Peyer's patch (tissue), 4 donors: ENCODE measurements at regions not wholly inside any gene's neighbourhood (a gene's known extent, or its start where the extent isn't known, plus 50 kb on each side); places are given as distances from the start of the nearest gene placed in this dataset.

Source experiments
- DNase-seq, 3 donors: peaks; one replicate each; pipeline ENCODE4 v3.0.0-alpha.2; 2017 to 2019
- H3K27ac ChIP-seq, 4 donors: fragments of 200-600 bp; sonication (generic); one replicate each; pipeline ENCODE4 v1.5.1; 2016 to 2019
- H3K27me3 ChIP-seq, 2 donors: fragments of 200-600 bp; sonication (generic); one replicate each; pipeline ENCODE4 v1.5.1; 2019
- H3K36me3 ChIP-seq, 3 donors: fragments of 200-600 bp; sonication (generic); one replicate each; pipeline ENCODE4 v1.5.1; 2016 to 2019
- H3K4me1 ChIP-seq, 4 donors: fragments of 200-600 bp; sonication (generic); one replicate each; pipeline ENCODE4 v1.5.1; 2016 to 2019
- H3K4me3 ChIP-seq, 4 donors: fragments of 200-600 bp; sonication (generic); 1 replicate in 3 of 4; 2 replicates in 1 of 4; pipeline ENCODE4 v1.5.1; 2016 to 2019; ENCODE audit warnings: mild to moderate bottlenecking in 1 of 4
- H3K9me3 ChIP-seq, 4 donors: fragments of 200-600 bp; sonication (generic); one replicate each; pipeline ENCODE4 v1.5.1; 2016 to 2019; ENCODE audit warnings: mild to moderate bottlenecking in 1 of 4
- POLR2A ChIP-seq, 2 donors: fragments of 450-650 bp; IDR thresholded peaks; one replicate each; pipeline ENCODE4 v1.5.1; 2017; ENCODE audit warnings: antibody characterized with exemption in 2 of 2, mild to moderate bottlenecking in 2 of 2, moderate library complexity in 2 of 2
- TF ChIP-seq, protein P1 (sequence below), 6 experiments: fragments of 450-650 bp in 4 of 6; fragments of 200-600 bp in 2 of 6; sonication (generic) in 1 of 6; IDR thresholded peaks; one replicate each; pipeline ENCODE4 v1.5.1; 2017 to 2019; ENCODE audit warnings: antibody characterized with exemption in 6 of 6, mild to moderate bottlenecking in 3 of 6, moderate library complexity in 1 of 6

DNA sequence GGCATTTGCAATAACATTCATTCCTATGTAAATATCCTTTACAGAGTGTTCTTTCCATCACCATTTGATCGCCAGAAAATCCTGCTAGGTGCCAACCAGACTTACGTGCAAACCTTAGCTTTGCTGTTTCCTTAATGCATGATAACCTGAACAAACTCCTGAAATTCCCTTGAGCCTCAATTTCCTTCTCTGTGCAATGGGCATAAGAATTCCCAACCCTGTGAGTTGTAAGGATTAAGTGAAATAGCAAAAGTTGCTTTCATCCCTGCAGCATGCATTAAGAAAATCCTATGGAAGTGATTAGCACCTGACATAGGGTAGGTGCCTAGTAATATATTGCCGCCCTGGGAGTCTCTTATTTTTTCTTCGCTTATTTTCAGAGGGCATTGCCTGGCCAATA lies 272.7 kb downstream of the MAF start:
- no peak for DNase-seq
- Histone ChIP-seq H3K36me3 (no peaks in the 10 kb centered on the region), H3K4me1 (peaks cover 0 to 4% (median 0%) of the 10 kb centered on the region in 4 donors), H3K9me3 (no peaks in the 10 kb centered on the region), H3K27ac (no peak overlapping the region), H3K27me3 (no peaks in the 10 kb centered on the region), H3K4me3 (no peak overlapping the region)
- TF ChIP-seq, protein P1, sequence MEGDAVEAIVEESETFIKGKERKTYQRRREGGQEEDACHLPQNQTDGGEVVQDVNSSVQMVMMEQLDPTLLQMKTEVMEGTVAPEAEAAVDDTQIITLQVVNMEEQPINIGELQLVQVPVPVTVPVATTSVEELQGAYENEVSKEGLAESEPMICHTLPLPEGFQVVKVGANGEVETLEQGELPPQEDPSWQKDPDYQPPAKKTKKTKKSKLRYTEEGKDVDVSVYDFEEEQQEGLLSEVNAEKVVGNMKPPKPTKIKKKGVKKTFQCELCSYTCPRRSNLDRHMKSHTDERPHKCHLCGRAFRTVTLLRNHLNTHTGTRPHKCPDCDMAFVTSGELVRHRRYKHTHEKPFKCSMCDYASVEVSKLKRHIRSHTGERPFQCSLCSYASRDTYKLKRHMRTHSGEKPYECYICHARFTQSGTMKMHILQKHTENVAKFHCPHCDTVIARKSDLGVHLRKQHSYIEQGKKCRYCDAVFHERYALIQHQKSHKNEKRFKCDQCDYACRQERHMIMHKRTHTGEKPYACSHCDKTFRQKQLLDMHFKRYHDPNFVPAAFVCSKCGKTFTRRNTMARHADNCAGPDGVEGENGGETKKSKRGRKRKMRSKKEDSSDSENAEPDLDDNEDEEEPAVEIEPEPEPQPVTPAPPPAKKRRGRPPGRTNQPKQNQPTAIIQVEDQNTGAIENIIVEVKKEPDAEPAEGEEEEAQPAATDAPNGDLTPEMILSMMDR (IDR thresholded peaks at IDR 0.05): no peak
- TF ChIP-seq POLR2A (IDR thresholded peaks at IDR 0.05): no peak

DNA sequence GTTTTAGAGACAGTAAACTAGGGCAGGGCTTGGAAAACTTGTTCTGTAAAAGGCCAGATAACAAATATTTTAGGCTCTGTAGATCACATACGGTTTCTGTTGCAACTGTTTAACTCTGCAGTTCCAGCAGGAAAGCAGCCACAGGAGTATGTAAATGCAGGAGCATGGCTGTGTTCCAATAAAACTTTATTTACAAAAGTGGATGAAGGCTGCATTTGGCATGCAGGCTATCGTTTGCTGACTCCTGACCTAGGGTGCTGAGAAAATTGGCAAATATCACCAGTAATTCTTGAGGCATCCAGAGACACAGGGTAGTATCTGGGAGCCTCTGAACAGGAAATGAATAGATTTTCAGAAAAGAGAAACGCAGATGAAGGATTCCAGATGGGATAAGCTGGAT lies 274.0 kb downstream of the MAF start:
- Histone ChIP-seq H3K9me3 (no peaks in the 10 kb centered on the region), H3K27ac (no peak overlapping the region), H3K4me3 (no peak overlapping the region), H3K4me1 (peaks cover 0 to 4% (median 0%) of the 10 kb centered on the region in 4 donors), H3K36me3 (no peaks in the 10 kb centered on the region), H3K27me3 (no peaks in the 10 kb centered on the region)
- TF ChIP-seq, protein P1 (IDR thresholded peaks at IDR 0.05): no peak
- TF ChIP-seq POLR2A (IDR thresholded peaks at IDR 0.05): no peak
- DNase-seq: no peak

DNA sequence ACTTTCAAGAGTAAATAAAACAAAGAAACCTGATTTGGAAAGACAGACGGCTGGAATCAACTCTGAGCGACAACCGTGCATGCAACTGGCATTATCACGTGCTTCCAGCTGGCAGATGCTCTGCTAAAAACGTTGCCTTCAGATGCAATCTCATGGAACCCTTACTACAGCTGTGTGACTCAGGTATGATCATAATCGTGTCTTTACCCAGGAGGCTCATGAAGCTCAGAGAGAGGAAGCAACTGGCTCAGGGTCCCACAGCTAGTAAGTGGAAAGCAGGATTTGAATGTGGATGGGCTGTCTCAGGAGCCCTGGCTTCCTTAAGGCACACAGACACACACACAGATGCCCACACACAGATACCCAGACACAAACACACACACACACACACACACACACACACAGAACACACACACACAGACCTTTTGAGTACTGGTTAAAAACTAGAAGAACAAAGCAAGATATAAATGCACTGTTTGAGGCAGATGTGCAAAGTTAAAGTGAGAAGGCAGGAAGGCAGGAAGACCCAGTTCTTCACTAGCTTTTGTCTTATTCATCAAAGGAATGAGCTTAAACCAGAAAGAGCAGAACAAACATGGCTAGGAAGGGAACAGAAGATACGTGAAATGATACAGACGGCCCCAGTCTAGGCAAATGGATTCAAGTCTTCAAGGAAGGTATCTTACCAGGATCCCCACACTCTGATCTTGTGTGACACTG lies 275.2 kb downstream of the MAF start:
- H3K9me3 ChIP-seq: no peaks in the 10 kb centered on the region
- no peaks in the 10 kb centered on the region for H3K36me3 ChIP-seq

DNA sequence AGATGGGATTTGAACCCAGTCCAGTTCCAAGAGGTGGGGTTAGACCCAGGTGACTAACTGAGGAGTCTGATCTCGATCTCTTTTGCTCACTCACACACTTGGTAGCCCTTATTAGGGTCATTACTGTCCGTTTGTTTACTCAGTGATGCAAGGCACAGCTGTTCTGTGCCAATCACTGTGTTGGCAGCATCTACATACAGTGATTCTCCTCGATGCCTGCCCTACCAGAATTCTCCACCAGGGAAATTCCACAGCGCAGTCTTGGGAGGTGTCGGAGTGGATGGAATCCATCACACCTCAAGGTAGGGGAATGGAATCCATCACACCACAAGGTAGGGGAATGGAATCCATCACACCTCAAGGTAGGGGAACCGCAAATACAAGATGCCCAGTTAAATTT lies 279.6 kb downstream of the MAF start:
- H3K9me3 ChIP-seq: no peaks in the 10 kb centered on the region
- TF ChIP-seq, protein P1 (IDR thresholded peaks at IDR 0.05): no peak
- no peak for TF ChIP-seq POLR2A (IDR thresholded peaks at IDR 0.05)
- H3K4me3 ChIP-seq: no peak overlapping the region
- H3K27ac ChIP-seq: no peak overlapping the region
- H3K36me3 ChIP-seq: no peaks in the 10 kb centered on the region
- DNase-seq: no peak
- no peaks in the 10 kb centered on the region for H3K27me3 ChIP-seq
- H3K4me1 ChIP-seq: no peaks in the 10 kb centered on the region

More for the DNA sequence above, 275.2 kb downstream of the MAF start:
- H3K4me3 ChIP-seq: no peak overlapping the region
- no peak for DNase-seq
- H3K27me3 ChIP-seq: no peaks in the 10 kb centered on the region
- H3K4me1 ChIP-seq: peaks cover 0 to 3% (median 0%) of the 10 kb centered on the region in 4 donors
- H3K27ac ChIP-seq: no peak overlapping the region
- TF ChIP-seq, protein P1 (IDR thresholded peaks at IDR 0.05): no peak
- TF ChIP-seq POLR2A (IDR thresholded peaks at IDR 0.05): no peak

DNA sequence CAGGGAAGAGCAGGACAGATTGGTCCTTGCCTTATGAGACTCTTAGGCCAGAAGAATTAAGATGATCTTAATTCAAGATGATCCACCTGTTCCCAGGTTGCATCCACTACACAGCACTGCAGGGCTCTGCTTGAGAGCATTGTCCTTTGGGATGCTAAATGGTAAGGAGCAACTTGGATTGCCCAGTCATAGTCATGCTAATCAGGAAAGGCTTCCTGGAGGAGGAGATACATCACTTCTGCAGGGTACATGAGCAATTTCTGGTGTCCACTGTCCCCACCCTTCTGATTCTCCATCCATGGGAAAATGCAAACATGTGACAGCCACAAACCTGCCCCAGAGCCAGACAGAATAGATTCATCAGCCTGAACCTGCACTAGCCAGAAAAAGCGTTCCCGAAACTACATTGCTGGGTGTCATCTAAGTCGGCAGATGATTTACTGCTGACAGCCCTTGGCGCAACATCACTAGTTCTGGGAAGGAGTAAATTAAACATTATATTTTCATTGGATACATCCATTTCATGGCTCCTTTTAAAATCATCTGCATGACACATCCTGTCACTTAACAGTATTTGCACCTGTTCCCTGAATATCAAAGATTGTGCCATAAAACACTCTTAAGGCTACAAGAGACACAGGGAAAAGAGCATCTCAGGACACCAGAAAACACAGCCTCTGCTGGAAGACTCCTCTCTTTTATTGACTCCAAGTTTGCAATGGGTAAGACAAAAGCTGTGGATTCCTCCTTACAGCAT lies 282.2 kb downstream of the MAF start:
- Histone ChIP-seq H3K36me3 (no peaks in the 10 kb centered on the region), H3K27ac (no peak overlapping the region), H3K9me3 (no peaks in the 10 kb centered on the region), H3K4me3 (no peak overlapping the region), H3K4me1 (no peaks in the 10 kb centered on the region), H3K27me3 (no peaks in the 10 kb centered on the region)
- TF ChIP-seq POLR2A (IDR thresholded peaks at IDR 0.05): no peak
- TF ChIP-seq, protein P1 (IDR thresholded peaks at IDR 0.05): no peak
- no peak for DNase-seq
